Activated CD8-positive, alpha-beta T cell treated with anti-CD3 and anti-CD28 coated beads for 36 hours (primary cell): ENCODE measurements at regions not wholly inside any gene's neighbourhood (a gene's known extent, or its start where the extent isn't known, plus 50 kb on each side); places are given as distances from the start of the nearest gene placed in this dataset.
"Not testable (repeated sequence)": the region's sequence is repeated elsewhere in the genome, so short reads cannot be mapped to it uniquely, and the experiment has no call there.

Experiments used
- ATAC-seq: fragments of 200-7000 bp; cut with Tn5 transposase; one replicate; pipeline ENCODE4 v1.10.0; 2021; ENCODE audit warnings: mild to moderate bottlenecking, moderate library complexity
- CTCF ChIA-PET: fragments of 350-600 bp; sonication (Branson Sonifier 250); formaldehyde crosslinking; loops from one replicate; lab custom pipeline; 2021; ENCODE audit warnings: antibody characterized with exemption; lab: Charles Lee
- POLR2A ChIA-PET: fragments of 350-600 bp; sonication (Branson Sonifier 250); formaldehyde crosslinking; loops from one replicate; lab custom pipeline; 2021; ENCODE audit warnings: antibody characterized with exemption; lab: Charles Lee
- DNase-seq: peaks from one replicate; pipeline ENCODE4 v3.0.0-alpha.2; 2020
- H3K27ac Mint-ChIP-seq: one replicate; pipeline ENCODE4 v1.8.0; 2021; ENCODE audit warnings: mild to moderate bottlenecking, mixed read lengths
- H3K27me3 Mint-ChIP-seq: one replicate; pipeline ENCODE4 v1.8.0; 2021; ENCODE audit warnings: mixed read lengths
- H3K36me3 Mint-ChIP-seq: one replicate; pipeline ENCODE4 v1.8.0; 2021; ENCODE audit warnings: low read depth, mixed read lengths
- H3K4me1 Mint-ChIP-seq: one replicate; pipeline ENCODE4 v1.8.0; 2021; ENCODE audit warnings: low read depth, mixed read lengths
- H3K4me3 Mint-ChIP-seq: one replicate; pipeline ENCODE4 v1.8.0; 2021; ENCODE audit warnings: mild to moderate bottlenecking, moderate library complexity, mixed read lengths
- H3K9me3 Mint-ChIP-seq: one replicate; pipeline ENCODE4 v1.8.0; 2021; ENCODE audit warnings: mixed read lengths
- CTCF ChIP-seq: fragments of 200-600 bp; IDR thresholded peaks from one replicate; pipeline ENCODE4 v1.8.0; 2022; ENCODE audit warnings: antibody characterized with exemption, mild to moderate bottlenecking
- intact Hi-C: fragments of 100-400 bp; cut with micrococcal nuclease; formaldehyde crosslinking; loops from one replicate; pipeline ENCODE4 v1.10.0; 2022

GRCh38 chr6:169396554-169397163, 143.0 kb upstream of the THBS2 start:
- Mint-ChIP-seq H3K27ac (no peak overlapping the region), H3K27me3 (peaks cover 2% of the 10 kb centered on the region), H3K36me3 (no peaks in the 10 kb centered on the region), H3K9me3 (no peaks in the 10 kb centered on the region), H3K4me1 (no peaks in the 10 kb centered on the region), H3K4me3 (no peak overlapping the region)
- intact Hi-C loops, result no loop called here
- CTCF ChIA-PET, result no interaction called here
- ATAC-seq (no peak), DNase-seq (no peak)
- no peak for TF ChIP-seq CTCF
- POLR2A ChIA-PET, result no interaction called here

- H3K4me3 Mint-ChIP-seq, H3K27me3 Mint-ChIP-seq, H3K27ac Mint-ChIP-seq, H3K36me3 Mint-ChIP-seq, ATAC-seq, H3K9me3 Mint-ChIP-seq, DNase-seq, POLR2A ChIA-PET, H3K4me1 Mint-ChIP-seq, intact Hi-C loops, CTCF ChIA-PET: not testable (repeated sequence)
Measured at GRCh38 chr6:169396009-169396539, 142.4 kb upstream of the THBS2 start.

GRCh38 chr6:169395080-169395805, 141.6 kb upstream of the THBS2 start:
- intact Hi-C loops, result no loop called here
- Mint-ChIP-seq H3K4me3 (no peak overlapping the region), H3K4me1 (no peaks in the 10 kb centered on the region), H3K36me3 (no peaks in the 10 kb centered on the region), H3K27ac (no peak overlapping the region), H3K9me3 (no peaks in the 10 kb centered on the region), H3K27me3 (peaks cover 2% of the 10 kb centered on the region)
- no peak for ATAC-seq
- CTCF ChIA-PET, result no interaction called here
- DNase-seq, result no peak
- POLR2A ChIA-PET, result no interaction called here
- TF ChIP-seq CTCF, result no peak

GRCh38 chr6:169393753-169394152, 140.1 kb upstream of the THBS2 start:
- ChIA-PET POLR2A (no interaction called here), CTCF (no interaction called here)
- peaks cover 2% of the 10 kb centered on the region for H3K9me3 Mint-ChIP-seq
- intact Hi-C loops, result no loop called here
- H3K36me3 Mint-ChIP-seq, result no peaks in the 10 kb centered on the region
- no peak for TF ChIP-seq CTCF
- ATAC-seq (no peak), DNase-seq (no peak)
- H3K27me3 Mint-ChIP-seq, result peaks cover 3% of the 10 kb centered on the region
- no peaks in the 10 kb centered on the region for H3K4me1 Mint-ChIP-seq
- no peak overlapping the region for H3K4me3 Mint-ChIP-seq
- no peak overlapping the region for H3K27ac Mint-ChIP-seq

- intact Hi-C loops, result no loop called here
Measured at GRCh38 chr6:169391473-169392071, 137.9 kb upstream of the THBS2 start.

More at GRCh38 chr6:169391473-169392071, 137.9 kb upstream of the THBS2 start:
- CTCF ChIA-PET, result no interaction called here
- POLR2A ChIA-PET, result no interaction called here
- peaks cover 1% of the 10 kb centered on the region for H3K27me3 Mint-ChIP-seq
- no peak overlapping the region for H3K4me3 Mint-ChIP-seq
- no peak overlapping the region for H3K27ac Mint-ChIP-seq
- no peak for DNase-seq
- no peaks in the 10 kb centered on the region for H3K4me1 Mint-ChIP-seq
- no peak for TF ChIP-seq CTCF
- no peaks in the 10 kb centered on the region for H3K36me3 Mint-ChIP-seq
- peaks cover 2% of the 10 kb centered on the region for H3K9me3 Mint-ChIP-seq
- ATAC-seq, result no peak
